Loucy (cell line): ENCODE measurements at regions not wholly inside any gene's neighbourhood (a gene's known extent, or its start where the extent isn't known, plus 50 kb on each side); places are given as distances from the start of the nearest gene placed in this dataset.
A peak's percentile ranks its signal among the peaks of the same experiment; 100 is the strongest.

Experiments
- H2AFZ ChIP-seq: fragments of 200-600 bp; sonication (generic); 2 replicates; pipeline ENCODE4 v1.6.0; 2016; ENCODE audit warnings: antibody characterized with exemption, mild to moderate bottlenecking, low read length, moderate library complexity
- H3F3A ChIP-seq: fragments of 200-600 bp; 2 replicates; pipeline ENCODE4 v1.6.0; 2016; ENCODE audit warnings: antibody characterized with exemption, low read depth, mild to moderate bottlenecking
- H3K27me3 ChIP-seq: fragments of 200-600 bp; sonication (generic); 2 replicates; pipeline ENCODE4 v1.6.1; 2014; ENCODE audit warnings: low read length, mild to moderate bottlenecking; ENCODE audit not compliant: insufficient read depth, poor library complexity, severe bottlenecking
- H3K36me3 ChIP-seq: fragments of 200-600 bp; sonication (generic); 2 replicates; pipeline ENCODE4 v1.6.1; 2016; ENCODE audit warnings: low read length; ENCODE audit not compliant: insufficient read depth
- H3K4me1 ChIP-seq: fragments of 200-600 bp; sonication (generic); 2 replicates; pipeline ENCODE4 v1.5.1; 2014; ENCODE audit warnings: low read length, mild to moderate bottlenecking; ENCODE audit not compliant: insufficient read depth, poor library complexity, severe bottlenecking
- H3K4me2 ChIP-seq: fragments of 200-600 bp; sonication (generic); 2 replicates; pipeline ENCODE4 v1.6.0; 2014; ENCODE audit warnings: antibody characterized with exemption, low read length, low read depth, mild to moderate bottlenecking; ENCODE audit not compliant: poor library complexity, severe bottlenecking
- H3K4me3 ChIP-seq: fragments of 200-600 bp; sonication (generic); 2 replicates; pipeline ENCODE4 v1.5.1; 2014; ENCODE audit warnings: low read length, mild to moderate bottlenecking, mixed read lengths; ENCODE audit not compliant: poor library complexity, severe bottlenecking
- H3K79me2 ChIP-seq: fragments of 200-600 bp; sonication (generic); 2 replicates; pipeline ENCODE4 v1.6.1; 2014; ENCODE audit warnings: low read length; ENCODE audit not compliant: insufficient read depth
- H3K9ac ChIP-seq: fragments of 200-600 bp; sonication (generic); 2 replicates; pipeline ENCODE4 v1.6.0; 2014; ENCODE audit warnings: mild to moderate bottlenecking, low read depth, low read length, moderate library complexity; ENCODE audit not compliant: poor library complexity, severe bottlenecking
- H3K9me2 ChIP-seq: fragments of 200-600 bp; sonication (generic); replicated peaks from 2 replicates; pipeline ENCODE4 v1.6.1; 2016; ENCODE audit warnings: low read depth, low read length, mixed read lengths
- H3K9me3 ChIP-seq: fragments of 200-600 bp; sonication (generic); 2 replicates; pipeline ENCODE4 v1.6.1; 2014; ENCODE audit warnings: mild to moderate bottlenecking, antibody characterized with exemption, low read length, low read depth; ENCODE audit not compliant: insufficient read depth
- H4K20me1 ChIP-seq: fragments of 200-600 bp; sonication (generic); 2 replicates; pipeline ENCODE4 v1.6.0; 2014; ENCODE audit warnings: antibody characterized with exemption, low read length, mild to moderate bottlenecking; ENCODE audit not compliant: insufficient read depth, poor library complexity, severe bottlenecking
- EZH2phosphoT487 ChIP-seq: fragments of 200-600 bp; IDR thresholded peaks from 2 replicates; pipeline ENCODE4 v1.6.1; 2018; ENCODE audit warnings: antibody characterized with exemption, mild to moderate bottlenecking, moderate library complexity, borderline replicate concordance
- TF ChIP-seq, protein P1 (sequence below): fragments of 200-600 bp; sonication (generic); conservative IDR thresholded peaks from 2 replicates; pipeline ENCODE4 v1.5.1; 2014; ENCODE audit warnings: mild to moderate bottlenecking, antibody characterized with exemption, low read length

DNA sequence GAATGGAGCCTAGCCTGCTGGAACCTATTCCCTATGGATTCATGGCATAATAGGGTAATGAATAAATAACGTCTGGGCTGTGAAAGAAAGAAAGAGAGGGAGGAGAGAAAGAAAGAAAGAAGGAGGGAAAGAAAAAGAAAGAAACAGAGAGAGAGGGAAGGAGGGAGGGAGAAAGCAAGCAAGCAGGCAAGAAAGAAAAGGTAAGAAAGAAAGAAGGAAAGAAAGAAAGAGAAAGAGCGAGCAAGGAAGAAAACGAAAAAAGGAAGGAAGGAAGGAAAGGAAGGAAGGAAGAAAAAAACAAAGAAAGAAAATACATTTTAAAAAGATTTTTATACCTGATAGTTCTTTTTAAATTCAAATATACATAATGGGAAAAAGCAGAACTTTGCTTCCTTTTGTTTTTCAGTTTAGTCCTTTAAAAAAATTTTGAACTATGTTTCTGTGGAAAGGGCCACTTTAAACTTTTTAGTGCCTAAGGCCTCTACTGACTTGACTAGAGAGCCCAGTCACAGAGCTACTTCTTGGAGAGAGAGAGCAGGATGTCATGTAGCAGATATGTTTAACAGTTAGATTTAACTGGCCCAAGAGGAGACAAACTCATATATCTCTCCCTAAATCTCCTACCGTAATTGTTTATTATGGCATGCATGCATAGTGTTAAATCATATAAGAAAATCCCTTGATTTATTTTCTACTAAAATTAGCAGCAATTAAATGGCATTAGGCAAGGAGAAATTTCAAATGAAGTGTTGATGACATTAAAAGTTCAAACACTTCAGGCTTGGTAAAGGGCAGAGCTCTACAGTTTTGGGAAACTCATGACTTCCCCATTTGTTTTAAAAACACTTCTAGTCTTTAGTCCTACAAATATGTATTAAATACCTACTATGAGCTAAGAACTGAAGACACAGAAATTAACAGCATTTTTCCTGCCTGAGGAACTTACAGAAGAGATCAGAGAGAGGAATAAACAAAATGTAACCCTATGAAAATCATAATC is 305.5 kb downstream of the BCAT1 start:
- Histone ChIP-seq H3K79me2 (no peaks in the 10 kb centered on the region), H3F3A (no peaks in the 10 kb centered on the region), H3K4me1 (peaks cover 7% of the 10 kb centered on the region), H4K20me1 (no peaks in the 10 kb centered on the region), H2AFZ (peak overlapping the region; percentile 74), H3K36me3 (no peaks in the 10 kb centered on the region), H3K4me2 (peak overlapping the region; percentile 1), H3K27me3 (no peaks in the 10 kb centered on the region), H3K9me3 (no peaks in the 10 kb centered on the region), H3K9me2 (no peaks in the 10 kb centered on the region), H3K4me3 (no peak overlapping the region), H3K9ac (no peak overlapping the region)
- TF ChIP-seq EZH2phosphoT487 = no peak
- TF ChIP-seq, protein P1, sequence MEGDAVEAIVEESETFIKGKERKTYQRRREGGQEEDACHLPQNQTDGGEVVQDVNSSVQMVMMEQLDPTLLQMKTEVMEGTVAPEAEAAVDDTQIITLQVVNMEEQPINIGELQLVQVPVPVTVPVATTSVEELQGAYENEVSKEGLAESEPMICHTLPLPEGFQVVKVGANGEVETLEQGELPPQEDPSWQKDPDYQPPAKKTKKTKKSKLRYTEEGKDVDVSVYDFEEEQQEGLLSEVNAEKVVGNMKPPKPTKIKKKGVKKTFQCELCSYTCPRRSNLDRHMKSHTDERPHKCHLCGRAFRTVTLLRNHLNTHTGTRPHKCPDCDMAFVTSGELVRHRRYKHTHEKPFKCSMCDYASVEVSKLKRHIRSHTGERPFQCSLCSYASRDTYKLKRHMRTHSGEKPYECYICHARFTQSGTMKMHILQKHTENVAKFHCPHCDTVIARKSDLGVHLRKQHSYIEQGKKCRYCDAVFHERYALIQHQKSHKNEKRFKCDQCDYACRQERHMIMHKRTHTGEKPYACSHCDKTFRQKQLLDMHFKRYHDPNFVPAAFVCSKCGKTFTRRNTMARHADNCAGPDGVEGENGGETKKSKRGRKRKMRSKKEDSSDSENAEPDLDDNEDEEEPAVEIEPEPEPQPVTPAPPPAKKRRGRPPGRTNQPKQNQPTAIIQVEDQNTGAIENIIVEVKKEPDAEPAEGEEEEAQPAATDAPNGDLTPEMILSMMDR = no peak

DNA sequence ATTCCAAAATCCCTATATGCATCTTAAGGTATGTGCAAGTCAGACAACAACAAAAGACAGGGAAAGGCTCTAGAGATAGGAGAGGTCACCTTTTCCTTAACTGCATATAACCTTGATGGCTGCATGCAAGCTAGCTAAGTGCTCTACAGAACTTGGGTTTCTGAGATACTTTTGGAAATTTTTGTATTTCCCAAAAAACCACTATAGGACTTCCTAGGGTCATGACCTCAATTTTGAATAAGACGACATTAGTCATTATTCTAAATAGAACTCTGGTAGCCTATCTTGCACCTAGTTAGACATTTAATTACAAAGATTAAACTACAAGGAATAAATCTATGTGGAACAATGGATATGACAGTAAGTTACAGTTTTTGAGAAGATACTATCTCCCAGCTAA is 309.3 kb downstream of the BCAT1 start:
- Histone ChIP-seq H3K9me3 (no peaks in the 10 kb centered on the region), H3K4me3 (no peak overlapping the region), H3K79me2 (no peaks in the 10 kb centered on the region), H3K4me1 (peaks cover 27% of the 10 kb centered on the region), H3F3A (no peaks in the 10 kb centered on the region), H3K9ac (no peak overlapping the region), H2AFZ (no peak overlapping the region), H3K4me2 (no peak overlapping the region), H3K27me3 (no peaks in the 10 kb centered on the region), H3K9me2 (no peaks in the 10 kb centered on the region), H3K36me3 (no peaks in the 10 kb centered on the region), H4K20me1 (no peaks in the 10 kb centered on the region)
- no peak for TF ChIP-seq EZH2phosphoT487
- TF ChIP-seq, protein P1 = no peak

DNA sequence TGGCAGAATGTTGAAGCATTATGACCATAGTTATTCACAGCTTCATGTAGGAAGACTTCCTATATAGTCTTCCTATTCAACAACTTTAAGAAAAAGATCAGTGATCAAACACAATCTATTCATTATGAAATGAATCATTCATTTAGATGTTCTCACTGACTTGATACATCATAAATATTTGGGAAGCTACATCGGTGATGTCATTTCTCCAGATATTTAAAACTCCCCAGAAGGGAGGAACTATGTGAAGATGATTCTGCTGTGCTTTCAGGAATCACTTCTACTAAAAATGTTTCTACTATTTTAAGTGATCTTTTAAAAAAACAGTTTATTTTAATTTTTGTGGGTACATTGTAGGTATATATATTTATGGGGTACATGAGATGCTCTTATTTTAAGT is 316.4 kb downstream of the BCAT1 start:
- Histone ChIP-seq H3K27me3 (no peaks in the 10 kb centered on the region), H2AFZ (no peak overlapping the region), H3K79me2 (no peaks in the 10 kb centered on the region), H3K4me2 (no peak overlapping the region), H3F3A (no peaks in the 10 kb centered on the region), H3K9me3 (no peaks in the 10 kb centered on the region), H3K9me2 (no peaks in the 10 kb centered on the region), H4K20me1 (no peaks in the 10 kb centered on the region), H3K4me1 (peaks cover 23% of the 10 kb centered on the region), H3K4me3 (no peak overlapping the region), H3K36me3 (no peaks in the 10 kb centered on the region), H3K9ac (no peak overlapping the region)
- TF ChIP-seq, protein P1 = no peak
- no peak for TF ChIP-seq EZH2phosphoT487
